Peyer's patch (tissue), 4 donors: ENCODE measurements at regions not wholly inside any gene's neighbourhood (a gene's known extent, or its start where the extent isn't known, plus 50 kb on each side); places are given as distances from the start of the nearest gene placed in this dataset.

Experiments used
- DNase-seq, 3 donors: peaks; one replicate each; pipeline ENCODE4 v3.0.0-alpha.2; 2017 to 2019
- H3K27ac ChIP-seq, 4 donors: fragments of 200-600 bp; sonication (generic); one replicate each; pipeline ENCODE4 v1.5.1; 2016 to 2019
- H3K27me3 ChIP-seq, 2 donors: fragments of 200-600 bp; sonication (generic); one replicate each; pipeline ENCODE4 v1.5.1; 2019
- H3K36me3 ChIP-seq, 3 donors: fragments of 200-600 bp; sonication (generic); one replicate each; pipeline ENCODE4 v1.5.1; 2016 to 2019
- H3K4me1 ChIP-seq, 4 donors: fragments of 200-600 bp; sonication (generic); one replicate each; pipeline ENCODE4 v1.5.1; 2016 to 2019
- H3K4me3 ChIP-seq, 4 donors: fragments of 200-600 bp; sonication (generic); 1 replicate in 3 of 4; 2 replicates in 1 of 4; pipeline ENCODE4 v1.5.1; 2016 to 2019; ENCODE audit warnings: mild to moderate bottlenecking in 1 of 4
- H3K9me3 ChIP-seq, 4 donors: fragments of 200-600 bp; sonication (generic); one replicate each; pipeline ENCODE4 v1.5.1; 2016 to 2019; ENCODE audit warnings: mild to moderate bottlenecking in 1 of 4
- POLR2A ChIP-seq, 2 donors: fragments of 450-650 bp; IDR thresholded peaks; one replicate each; pipeline ENCODE4 v1.5.1; 2017; ENCODE audit warnings: antibody characterized with exemption in 2 of 2, mild to moderate bottlenecking in 2 of 2, moderate library complexity in 2 of 2
- TF ChIP-seq, protein P1 (sequence below), 6 experiments: fragments of 450-650 bp in 4 of 6; fragments of 200-600 bp in 2 of 6; sonication (generic) in 1 of 6; IDR thresholded peaks; one replicate each; pipeline ENCODE4 v1.5.1; 2017 to 2019; ENCODE audit warnings: antibody characterized with exemption in 6 of 6, mild to moderate bottlenecking in 3 of 6, moderate library complexity in 1 of 6

DNA sequence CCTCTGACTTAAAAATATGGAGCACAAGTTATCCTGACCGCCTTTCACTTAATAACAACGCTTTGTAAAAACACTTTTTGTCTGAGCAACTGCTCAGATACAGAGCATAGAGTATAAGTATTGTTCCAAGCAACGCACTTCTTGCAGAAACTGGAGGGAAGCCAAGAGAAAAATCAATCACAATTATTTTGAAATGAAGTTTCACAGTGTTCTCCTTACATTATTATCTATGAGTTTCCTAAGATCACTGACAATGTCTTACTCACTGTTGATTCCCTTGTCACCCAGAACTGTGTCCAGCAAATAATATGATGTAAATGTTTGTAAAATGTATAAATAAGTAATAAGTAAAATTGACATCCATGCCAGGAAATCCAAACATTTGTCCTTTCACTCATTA, 184.6 kb upstream of the GPR149 start:
- H3K27me3 ChIP-seq = no peaks in the 10 kb centered on the region
- DNase-seq = no peak
- no peaks in the 10 kb centered on the region for H3K4me1 ChIP-seq
- H3K9me3 ChIP-seq = peaks cover 0 to 3% (median 0%) of the 10 kb centered on the region in 4 donors
- H3K27ac ChIP-seq = no peak overlapping the region
- no peak overlapping the region for H3K4me3 ChIP-seq
- H3K36me3 ChIP-seq = no peaks in the 10 kb centered on the region
- TF ChIP-seq, protein P1, sequence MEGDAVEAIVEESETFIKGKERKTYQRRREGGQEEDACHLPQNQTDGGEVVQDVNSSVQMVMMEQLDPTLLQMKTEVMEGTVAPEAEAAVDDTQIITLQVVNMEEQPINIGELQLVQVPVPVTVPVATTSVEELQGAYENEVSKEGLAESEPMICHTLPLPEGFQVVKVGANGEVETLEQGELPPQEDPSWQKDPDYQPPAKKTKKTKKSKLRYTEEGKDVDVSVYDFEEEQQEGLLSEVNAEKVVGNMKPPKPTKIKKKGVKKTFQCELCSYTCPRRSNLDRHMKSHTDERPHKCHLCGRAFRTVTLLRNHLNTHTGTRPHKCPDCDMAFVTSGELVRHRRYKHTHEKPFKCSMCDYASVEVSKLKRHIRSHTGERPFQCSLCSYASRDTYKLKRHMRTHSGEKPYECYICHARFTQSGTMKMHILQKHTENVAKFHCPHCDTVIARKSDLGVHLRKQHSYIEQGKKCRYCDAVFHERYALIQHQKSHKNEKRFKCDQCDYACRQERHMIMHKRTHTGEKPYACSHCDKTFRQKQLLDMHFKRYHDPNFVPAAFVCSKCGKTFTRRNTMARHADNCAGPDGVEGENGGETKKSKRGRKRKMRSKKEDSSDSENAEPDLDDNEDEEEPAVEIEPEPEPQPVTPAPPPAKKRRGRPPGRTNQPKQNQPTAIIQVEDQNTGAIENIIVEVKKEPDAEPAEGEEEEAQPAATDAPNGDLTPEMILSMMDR (IDR thresholded peaks at IDR 0.05) = no peak
- TF ChIP-seq POLR2A (IDR thresholded peaks at IDR 0.05) = no peak

DNA sequence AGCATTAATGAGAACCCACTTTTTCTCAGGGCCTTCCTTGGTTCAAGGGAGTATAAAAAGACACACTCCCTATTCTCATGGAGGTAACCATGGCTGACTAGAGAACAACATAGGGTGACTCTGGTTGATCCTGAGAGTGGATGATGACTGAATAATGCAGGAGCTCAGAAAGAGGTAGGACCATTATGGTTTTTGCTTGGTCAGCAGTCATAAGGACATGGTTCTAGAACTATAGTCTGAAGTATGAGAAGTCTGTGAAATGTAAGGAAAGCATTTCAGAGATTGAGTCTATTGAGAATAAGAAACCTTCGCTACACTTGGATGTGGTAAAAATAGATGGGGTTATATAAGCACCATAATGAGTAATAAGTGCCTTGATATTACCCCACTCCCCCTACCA, 184.1 kb upstream of the GPR149 start:
- TF ChIP-seq, protein P1 (IDR thresholded peaks at IDR 0.05) = no peak
- no peak for TF ChIP-seq POLR2A (IDR thresholded peaks at IDR 0.05)
- H3K27me3 ChIP-seq = no peaks in the 10 kb centered on the region
- H3K4me3 ChIP-seq = no peak overlapping the region
- no peaks in the 10 kb centered on the region for H3K9me3 ChIP-seq
- no peaks in the 10 kb centered on the region for H3K4me1 ChIP-seq
- no peak for DNase-seq
- no peak overlapping the region for H3K27ac ChIP-seq
- H3K36me3 ChIP-seq = no peaks in the 10 kb centered on the region

DNA sequence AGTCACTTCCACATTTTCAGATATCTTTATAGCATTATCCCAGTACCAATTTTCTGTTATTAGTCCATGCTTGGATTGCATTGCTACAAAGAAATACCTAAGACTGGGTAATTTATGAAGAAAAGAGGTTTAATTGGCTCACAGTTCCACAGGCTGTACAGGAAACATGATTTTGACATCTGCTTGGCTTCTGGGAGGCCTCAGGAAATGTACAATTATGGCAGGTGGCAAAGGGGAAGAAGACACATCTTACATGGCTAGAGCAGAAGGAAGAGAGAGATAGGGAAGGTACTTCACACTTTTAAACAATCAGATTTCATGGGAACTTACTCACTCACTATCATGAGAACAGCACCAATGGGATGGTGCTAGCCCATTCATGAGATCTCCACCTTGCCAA, 172.3 kb upstream of the GPR149 start:
- no peak for TF ChIP-seq POLR2A (IDR thresholded peaks at IDR 0.05)
- TF ChIP-seq, protein P1 (IDR thresholded peaks at IDR 0.05) = no peak
- no peaks in the 10 kb centered on the region for H3K4me1 ChIP-seq
- H3K9me3 ChIP-seq = no peaks in the 10 kb centered on the region
- H3K4me3 ChIP-seq = no peak overlapping the region
- no peaks in the 10 kb centered on the region for H3K27me3 ChIP-seq
- no peak overlapping the region for H3K27ac ChIP-seq
- DNase-seq = no peak
- no peaks in the 10 kb centered on the region for H3K36me3 ChIP-seq

DNA sequence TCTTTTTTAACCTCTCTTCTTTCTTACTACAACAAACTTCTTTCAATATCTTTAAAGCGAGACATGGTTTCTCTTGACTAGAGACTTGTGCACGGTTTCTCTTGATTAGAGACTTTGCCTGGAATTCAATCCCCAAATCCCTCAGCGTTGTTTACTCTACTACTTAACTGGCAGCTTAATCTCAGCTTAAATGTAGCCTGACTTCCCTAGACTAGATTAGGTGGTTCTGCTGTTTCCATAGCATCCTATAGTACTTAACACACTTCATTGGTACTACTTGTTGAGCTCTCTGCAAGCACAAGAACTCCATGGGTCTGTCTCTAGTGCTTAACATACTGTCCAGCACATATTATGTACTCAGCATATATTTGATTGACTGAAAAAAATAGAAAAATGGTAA, 168.2 kb upstream of the GPR149 start:
- H3K36me3 ChIP-seq = no peaks in the 10 kb centered on the region
- H3K27me3 ChIP-seq = no peaks in the 10 kb centered on the region
- TF ChIP-seq, protein P1 (IDR thresholded peaks at IDR 0.05) = no peak
- no peak for TF ChIP-seq POLR2A (IDR thresholded peaks at IDR 0.05)
- no peak overlapping the region for H3K4me3 ChIP-seq
- H3K9me3 ChIP-seq = no peaks in the 10 kb centered on the region
- H3K4me1 ChIP-seq = no peaks in the 10 kb centered on the region
- DNase-seq = no peak
- H3K27ac ChIP-seq = no peak overlapping the region

DNA sequence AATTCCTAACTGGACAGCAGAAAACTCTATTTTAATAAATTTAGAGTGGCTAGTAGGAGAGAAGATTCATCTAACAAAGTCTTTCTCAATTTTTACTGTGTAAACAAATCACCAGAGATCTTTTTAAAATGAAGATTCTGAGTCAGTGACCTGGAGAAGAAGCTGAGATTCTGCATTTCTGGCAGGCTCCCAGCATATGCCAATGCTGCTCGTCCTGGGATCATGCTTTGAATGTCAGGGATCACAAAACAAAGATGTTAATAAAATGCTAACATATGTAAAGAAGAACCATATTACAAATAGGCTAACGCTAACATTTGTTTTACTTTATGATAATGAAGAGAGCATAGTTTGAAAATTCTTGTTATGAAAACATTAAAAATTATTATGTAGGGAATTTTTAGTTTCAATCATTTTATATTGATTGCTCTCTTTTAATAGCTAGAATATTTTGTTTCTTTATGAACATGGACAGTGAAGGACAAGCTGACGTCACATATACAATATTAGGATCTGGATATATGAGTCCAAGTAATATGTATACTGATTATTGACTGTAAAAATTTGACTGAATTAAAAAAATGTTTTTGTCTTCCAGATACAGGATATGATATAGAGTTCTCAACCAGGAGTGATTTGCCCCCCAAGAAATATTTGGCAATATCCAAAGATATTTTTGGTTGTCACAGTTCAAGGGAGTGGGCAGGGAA, 160.8 kb upstream of the GPR149 start:
- no peak for TF ChIP-seq POLR2A (IDR thresholded peaks at IDR 0.05)
- TF ChIP-seq, protein P1 (IDR thresholded peaks at IDR 0.05) = no peak
- Histone ChIP-seq H3K27me3 (no peaks in the 10 kb centered on the region), H3K4me1 (no peaks in the 10 kb centered on the region), H3K4me3 (no peak overlapping the region), H3K36me3 (no peaks in the 10 kb centered on the region), H3K9me3 (no peaks in the 10 kb centered on the region), H3K27ac (no peak overlapping the region)
- DNase-seq = no peak

DNA sequence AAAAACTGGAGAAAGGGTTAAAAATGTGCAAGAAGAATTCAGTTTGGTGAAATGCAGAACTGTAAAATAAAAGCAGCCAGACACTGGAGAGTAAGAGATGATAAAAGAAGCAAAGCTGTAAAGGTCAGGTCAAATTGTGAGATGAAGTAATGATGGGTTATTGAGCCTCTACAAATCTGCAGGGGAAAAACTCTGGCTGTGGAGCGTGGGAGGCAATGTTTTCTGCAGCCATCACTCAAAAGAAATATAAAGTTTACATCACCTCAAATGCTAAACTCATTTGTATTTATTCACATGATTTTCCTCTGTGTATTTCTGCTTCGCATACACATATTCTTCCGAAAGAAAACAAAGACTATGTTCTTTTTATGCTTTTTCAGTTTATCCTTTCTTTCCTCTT, 158.8 kb upstream of the GPR149 start:
- TF ChIP-seq, protein P1 (IDR thresholded peaks at IDR 0.05) = no peak
- no peak for TF ChIP-seq POLR2A (IDR thresholded peaks at IDR 0.05)

More for the DNA sequence above, 158.8 kb upstream of the GPR149 start:
- no peak for DNase-seq
- no peaks in the 10 kb centered on the region for H3K4me1 ChIP-seq
- H3K27me3 ChIP-seq = no peaks in the 10 kb centered on the region
- no peaks in the 10 kb centered on the region for H3K36me3 ChIP-seq
- no peak overlapping the region for H3K27ac ChIP-seq
- no peak overlapping the region for H3K4me3 ChIP-seq
- H3K9me3 ChIP-seq = no peaks in the 10 kb centered on the region
